ENCODE measurements at regions not wholly inside any gene's neighbourhood (a gene's known extent, or its start where the extent isn't known, plus 50 kb on each side); places are given as distances from the start of the nearest gene placed in this dataset.

DNA sequence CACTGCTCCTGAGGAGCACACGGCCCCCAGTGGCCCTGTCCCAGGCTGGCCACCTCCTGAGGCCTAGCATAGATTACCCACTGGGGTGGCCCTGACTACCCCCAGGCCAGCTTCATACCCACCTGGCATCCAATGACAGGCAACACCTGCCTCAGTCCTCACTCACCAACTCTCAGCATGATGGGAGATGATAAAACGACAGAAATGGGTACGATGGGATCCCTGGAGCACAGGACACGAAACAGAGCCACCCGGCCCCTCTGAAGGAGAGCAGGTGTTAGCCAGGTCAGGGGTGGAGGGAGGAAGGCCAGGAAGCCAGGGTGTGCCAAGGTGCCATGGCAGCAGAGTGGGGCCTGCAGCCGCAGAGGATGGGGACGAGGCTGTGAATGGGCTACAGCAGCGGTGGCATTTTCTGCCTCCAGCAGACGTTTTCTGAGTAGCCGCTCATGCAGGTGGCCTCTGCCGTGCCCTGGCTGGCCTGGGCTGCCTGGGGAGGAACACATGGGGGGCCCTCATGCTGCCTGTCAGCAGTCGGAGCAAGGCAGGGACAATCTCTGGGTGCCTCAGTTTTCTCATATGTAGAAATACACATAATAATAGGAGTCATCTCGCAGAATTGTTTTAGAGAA, 50.2 kb upstream of the FGF3 start:
- TF ChIP-seq, protein P1, sequence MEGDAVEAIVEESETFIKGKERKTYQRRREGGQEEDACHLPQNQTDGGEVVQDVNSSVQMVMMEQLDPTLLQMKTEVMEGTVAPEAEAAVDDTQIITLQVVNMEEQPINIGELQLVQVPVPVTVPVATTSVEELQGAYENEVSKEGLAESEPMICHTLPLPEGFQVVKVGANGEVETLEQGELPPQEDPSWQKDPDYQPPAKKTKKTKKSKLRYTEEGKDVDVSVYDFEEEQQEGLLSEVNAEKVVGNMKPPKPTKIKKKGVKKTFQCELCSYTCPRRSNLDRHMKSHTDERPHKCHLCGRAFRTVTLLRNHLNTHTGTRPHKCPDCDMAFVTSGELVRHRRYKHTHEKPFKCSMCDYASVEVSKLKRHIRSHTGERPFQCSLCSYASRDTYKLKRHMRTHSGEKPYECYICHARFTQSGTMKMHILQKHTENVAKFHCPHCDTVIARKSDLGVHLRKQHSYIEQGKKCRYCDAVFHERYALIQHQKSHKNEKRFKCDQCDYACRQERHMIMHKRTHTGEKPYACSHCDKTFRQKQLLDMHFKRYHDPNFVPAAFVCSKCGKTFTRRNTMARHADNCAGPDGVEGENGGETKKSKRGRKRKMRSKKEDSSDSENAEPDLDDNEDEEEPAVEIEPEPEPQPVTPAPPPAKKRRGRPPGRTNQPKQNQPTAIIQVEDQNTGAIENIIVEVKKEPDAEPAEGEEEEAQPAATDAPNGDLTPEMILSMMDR (IDR thresholded peaks at IDR 0.05; ENCODE audit: insufficient read depth, low read depth, low read length): no peak
- H3K4me3 ChIP-seq (ENCODE audit: low read depth, low read length): no peak overlapping the region
- DNase-seq (ENCODE audit: low read depth): no peak

DNA sequence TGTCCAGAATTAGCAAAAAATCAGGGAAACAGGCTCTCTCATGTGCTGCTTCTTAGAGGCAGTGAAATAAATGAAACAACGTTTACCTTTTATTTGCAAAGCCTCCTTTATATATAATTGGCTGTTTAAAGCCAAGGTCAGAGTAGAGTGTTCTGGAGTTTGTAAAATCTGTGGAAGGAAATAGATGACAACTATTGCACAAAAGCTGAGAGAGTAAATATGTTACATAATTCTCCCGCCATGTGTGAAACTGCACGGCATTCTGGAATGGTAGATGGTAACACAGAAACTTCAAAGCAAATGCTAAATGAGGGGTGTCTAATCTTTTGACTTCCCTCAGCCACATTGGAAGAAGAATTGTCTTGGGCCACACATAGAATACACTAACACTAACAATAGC, 51.5 kb upstream of the FGF3 start:
- DNase-seq (ENCODE audit: low read depth): peak; percentile 73
- H3K4me3 ChIP-seq (ENCODE audit: low read depth, low read length): no peak overlapping the region
- TF ChIP-seq, protein P1 (IDR thresholded peaks at IDR 0.05; ENCODE audit: insufficient read depth, low read depth, low read length): no peak

DNA sequence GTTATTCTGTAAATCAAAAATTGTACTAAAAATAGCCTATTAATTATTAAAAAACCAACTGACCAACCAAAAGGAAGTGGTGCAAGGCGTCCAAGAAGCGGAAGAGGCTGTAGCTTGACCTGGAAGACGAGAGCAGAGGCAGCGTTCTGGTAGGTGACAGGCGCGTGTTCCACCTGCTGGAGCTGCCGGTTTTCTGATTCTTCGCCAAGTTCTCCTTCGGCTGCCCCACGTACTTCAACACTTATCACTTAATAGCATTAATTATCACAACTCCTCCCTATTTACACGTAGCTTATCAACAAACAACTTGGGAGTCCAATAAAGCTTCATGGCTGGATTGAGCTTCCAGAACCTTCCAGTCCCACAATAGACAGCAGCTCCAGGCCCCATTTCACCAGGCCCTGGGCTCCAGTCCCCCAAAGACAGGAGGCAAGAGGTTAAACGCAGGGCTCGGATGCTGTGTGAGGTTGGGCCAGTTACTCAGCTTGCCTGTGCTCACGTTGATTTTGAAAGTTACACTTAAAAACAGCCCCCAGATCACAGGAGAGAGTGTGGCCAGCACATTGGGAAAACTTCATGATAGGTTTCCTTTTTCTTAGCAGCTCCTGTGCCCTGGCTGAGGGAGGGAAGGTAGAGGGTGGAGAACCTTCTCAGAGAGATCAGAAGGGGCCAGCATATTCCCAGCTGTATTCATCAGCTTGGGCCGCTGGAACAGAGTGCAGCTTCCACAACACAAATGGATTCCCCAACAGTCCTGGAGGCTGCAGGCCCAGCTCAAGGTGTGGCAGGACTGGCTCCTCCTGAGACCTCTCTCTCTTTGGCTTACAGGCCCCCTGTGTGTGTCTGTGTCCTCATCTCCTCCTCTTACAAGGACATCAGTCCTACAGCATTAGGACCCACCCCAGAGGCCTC, 54.2 kb upstream of the FGF3 start:
- no peak for DNase-seq (ENCODE audit: low read depth)
- H3K4me3 ChIP-seq (ENCODE audit: low read depth, low read length): no peak overlapping the region
- TF ChIP-seq, protein P1 (IDR thresholded peaks at IDR 0.05; ENCODE audit: insufficient read depth, low read depth, low read length): no peak

DNA sequence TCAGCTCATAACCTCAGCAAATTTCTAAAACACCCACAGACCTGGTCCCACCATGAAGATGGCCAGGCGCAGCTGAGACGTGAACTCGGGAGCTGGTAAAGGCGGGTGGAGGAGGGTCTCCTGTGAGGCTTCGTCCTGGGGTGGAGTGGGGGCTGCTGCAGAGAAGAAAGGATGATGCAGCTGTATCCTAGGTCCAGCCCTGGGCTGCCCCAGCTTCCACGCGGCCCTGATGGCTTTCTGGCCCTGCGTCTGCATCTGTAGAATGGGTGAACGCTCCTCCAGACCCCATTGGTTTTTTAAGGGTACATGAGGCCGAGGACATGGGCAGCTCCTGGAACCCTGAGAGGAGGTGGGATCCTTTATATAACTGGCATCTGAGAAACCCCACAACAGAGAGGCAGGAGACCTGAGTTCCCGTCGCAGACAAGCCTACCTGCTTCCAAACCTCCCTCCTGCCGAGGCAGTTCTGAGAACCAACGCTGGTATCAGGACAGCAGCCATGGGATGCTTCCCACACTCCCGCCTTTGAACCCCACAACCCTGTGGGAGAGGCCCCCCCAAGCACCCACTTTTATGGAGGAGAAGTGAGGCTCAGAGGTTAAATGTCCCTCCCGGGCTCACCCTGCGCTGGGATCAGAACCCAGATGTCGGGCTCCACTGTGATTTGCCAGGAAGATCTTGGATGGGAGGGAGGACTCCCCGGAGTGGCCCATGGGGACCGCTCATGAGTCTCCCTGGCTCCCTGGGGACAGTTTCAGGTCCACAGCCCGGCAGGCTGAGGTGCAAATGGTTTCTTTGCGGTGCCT, 55.2 kb upstream of the FGF3 start:
- no peak overlapping the region for H3K4me3 ChIP-seq (ENCODE audit: low read depth, low read length)
- TF ChIP-seq, protein P1 (IDR thresholded peaks at IDR 0.05; ENCODE audit: insufficient read depth, low read depth, low read length): no peak
- no peak for DNase-seq (ENCODE audit: low read depth)

- no peak for DNase-seq (ENCODE audit: low read depth)
- H3K4me3 ChIP-seq (ENCODE audit: low read depth, low read length): no peak overlapping the region
- TF ChIP-seq, protein P1 (IDR thresholded peaks at IDR 0.05; ENCODE audit: insufficient read depth, low read depth, low read length): no peak
These were observed 55.9 kb upstream of the FGF3 start for GRCh38 chr11:69874984-69875624.

DNA sequence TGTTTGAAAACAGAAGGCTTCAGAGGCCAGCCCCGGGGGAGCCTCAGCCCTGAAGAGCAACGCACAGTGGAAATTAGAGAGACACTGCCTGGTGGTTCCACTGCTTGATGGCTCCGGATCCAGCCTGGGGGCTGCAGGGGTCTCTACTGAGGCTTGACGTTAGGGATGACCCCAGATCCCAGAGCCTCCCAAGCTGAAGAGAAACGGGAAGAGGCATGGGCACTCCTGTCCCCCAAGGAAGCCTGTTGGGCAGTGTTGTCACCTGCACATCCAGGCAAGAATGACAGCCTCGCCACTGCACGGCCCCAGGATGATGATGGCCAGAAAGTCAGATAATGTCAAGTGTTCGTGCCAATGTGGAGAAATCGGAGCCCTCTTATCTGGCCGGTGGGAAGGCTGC, 56.8 kb upstream of the FGF3 start:
- H3K4me3 ChIP-seq (ENCODE audit: low read depth, low read length): no peak overlapping the region
- TF ChIP-seq, protein P1 (IDR thresholded peaks at IDR 0.05; ENCODE audit: insufficient read depth, low read depth, low read length): no peak
- DNase-seq (ENCODE audit: low read depth): no peak
